Tibial nerve (tissue), 4 donors: ENCODE measurements at regions not wholly inside any gene's neighbourhood (a gene's known extent, or its start where the extent isn't known, plus 50 kb on each side); places are given as distances from the start of the nearest gene placed in this dataset.

Source experiments
- DNase-seq, 2 donors: peaks; one replicate each; pipeline ENCODE4 v3.0.0-alpha.2; 2019; ENCODE audit warnings: low spot score in 2 of 2
- H3K27ac ChIP-seq, 4 donors: fragments of 200-600 bp; sonication (generic) in 3 of 4; one replicate each; pipeline ENCODE4 v1.5.1; 2017 to 2019; ENCODE audit warnings: mild to moderate bottlenecking in 1 of 4
- H3K27me3 ChIP-seq, 2 donors: fragments of 200-600 bp; sonication (generic) in 1 of 2; one replicate each; pipeline versions ENCODE4 v1.5.1 to v1.6.0; 2017 to 2019
- H3K36me3 ChIP-seq, 3 donors: fragments of 200-600 bp; sonication (generic); one replicate each; pipeline ENCODE4 v1.5.1; 2018 to 2019
- H3K4me1 ChIP-seq, 4 donors: fragments of 200-600 bp; sonication (generic) in 3 of 4; one replicate each; pipeline ENCODE4 v1.5.1; 2017 to 2019
- H3K4me3 ChIP-seq, 4 donors: fragments of 200-600 bp; sonication (generic) in 3 of 4; one replicate each; pipeline ENCODE4 v1.5.1; 2017 to 2019; ENCODE audit warnings: mild to moderate bottlenecking in 1 of 4, moderate library complexity in 1 of 4
- H3K9me3 ChIP-seq, 4 donors: fragments of 200-600 bp; sonication (generic) in 3 of 4; one replicate each; pipeline ENCODE4 v1.5.1; 2017 to 2019
- EP300 ChIP-seq, 2 donors: sonication (generic); formaldehyde crosslinking; IDR thresholded peaks; one replicate each; pipeline ENCODE4 v1.6.1; 2017; ENCODE audit warnings: antibody characterized with exemption in 2 of 2, mild to moderate bottlenecking in 1 of 2
- POLR2A ChIP-seq, 2 donors: fragments of 450-650 bp; IDR thresholded peaks; one replicate each; pipeline ENCODE4 v1.6.1; 2017; ENCODE audit warnings: antibody characterized with exemption in 2 of 2, mild to moderate bottlenecking in 2 of 2, moderate library complexity in 2 of 2
- WGBS, 2 donors: methylation state at CpG; one replicate each; pipeline ENCODE4 v1.1.5; 2018; 5-methylcytosine and 5-hydroxymethylcytosine counted together
- TF ChIP-seq, protein P1 (sequence below), 5 experiments: fragments of 200-600 bp in 3 of 5; fragments of 450-650 bp in 2 of 5; sonication (generic) in 3 of 5; IDR thresholded peaks; one replicate each; pipeline ENCODE4 v1.5.1; 2016 to 2019; ENCODE audit warnings: antibody characterized with exemption in 5 of 5, mild to moderate bottlenecking in 3 of 5, moderate library complexity in 2 of 5

DNA sequence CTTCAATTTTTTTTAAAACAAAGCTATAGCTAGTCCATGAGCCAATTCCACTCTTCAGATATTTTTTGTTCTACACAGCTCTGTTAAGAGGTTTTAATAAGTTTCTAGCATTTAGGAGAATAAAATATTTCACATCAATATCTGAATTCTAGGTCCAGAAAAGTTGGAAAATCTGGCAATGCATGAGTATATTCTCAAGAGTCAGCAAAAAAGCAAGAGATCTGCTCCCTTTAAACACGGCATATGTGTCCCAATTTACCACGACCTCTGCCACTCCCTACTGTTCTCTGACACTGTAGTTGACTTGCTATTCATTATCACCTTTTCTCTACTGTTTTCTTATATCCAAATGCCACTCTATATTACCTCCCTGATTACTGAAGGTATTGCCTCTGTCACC is 145.1 kb upstream of the TGFBR2 start:
- H3K4me1 ChIP-seq, result peaks cover 0 to 22% (median 7%) of the 10 kb centered on the region in 4 donors
- no peak overlapping the region for H3K4me3 ChIP-seq
- 84 to 87% methylated on average over 2 of the region's 2 CpGs for WGBS, 2 donors
- H3K27me3 ChIP-seq, result no peaks in the 10 kb centered on the region
- DNase-seq, result no peak
- H3K9me3 ChIP-seq, result peaks cover 0 to 27% (median 2%) of the 10 kb centered on the region in 4 donors
- TF ChIP-seq EP300 (IDR thresholded peaks at IDR 0.05) (no peak), POLR2A (IDR thresholded peaks at IDR 0.05) (no peak)
- TF ChIP-seq, protein P1, sequence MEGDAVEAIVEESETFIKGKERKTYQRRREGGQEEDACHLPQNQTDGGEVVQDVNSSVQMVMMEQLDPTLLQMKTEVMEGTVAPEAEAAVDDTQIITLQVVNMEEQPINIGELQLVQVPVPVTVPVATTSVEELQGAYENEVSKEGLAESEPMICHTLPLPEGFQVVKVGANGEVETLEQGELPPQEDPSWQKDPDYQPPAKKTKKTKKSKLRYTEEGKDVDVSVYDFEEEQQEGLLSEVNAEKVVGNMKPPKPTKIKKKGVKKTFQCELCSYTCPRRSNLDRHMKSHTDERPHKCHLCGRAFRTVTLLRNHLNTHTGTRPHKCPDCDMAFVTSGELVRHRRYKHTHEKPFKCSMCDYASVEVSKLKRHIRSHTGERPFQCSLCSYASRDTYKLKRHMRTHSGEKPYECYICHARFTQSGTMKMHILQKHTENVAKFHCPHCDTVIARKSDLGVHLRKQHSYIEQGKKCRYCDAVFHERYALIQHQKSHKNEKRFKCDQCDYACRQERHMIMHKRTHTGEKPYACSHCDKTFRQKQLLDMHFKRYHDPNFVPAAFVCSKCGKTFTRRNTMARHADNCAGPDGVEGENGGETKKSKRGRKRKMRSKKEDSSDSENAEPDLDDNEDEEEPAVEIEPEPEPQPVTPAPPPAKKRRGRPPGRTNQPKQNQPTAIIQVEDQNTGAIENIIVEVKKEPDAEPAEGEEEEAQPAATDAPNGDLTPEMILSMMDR (IDR thresholded peaks at IDR 0.05), result no peak
- H3K27ac ChIP-seq, result no peak overlapping the region
- H3K36me3 ChIP-seq, result no peaks in the 10 kb centered on the region

DNA sequence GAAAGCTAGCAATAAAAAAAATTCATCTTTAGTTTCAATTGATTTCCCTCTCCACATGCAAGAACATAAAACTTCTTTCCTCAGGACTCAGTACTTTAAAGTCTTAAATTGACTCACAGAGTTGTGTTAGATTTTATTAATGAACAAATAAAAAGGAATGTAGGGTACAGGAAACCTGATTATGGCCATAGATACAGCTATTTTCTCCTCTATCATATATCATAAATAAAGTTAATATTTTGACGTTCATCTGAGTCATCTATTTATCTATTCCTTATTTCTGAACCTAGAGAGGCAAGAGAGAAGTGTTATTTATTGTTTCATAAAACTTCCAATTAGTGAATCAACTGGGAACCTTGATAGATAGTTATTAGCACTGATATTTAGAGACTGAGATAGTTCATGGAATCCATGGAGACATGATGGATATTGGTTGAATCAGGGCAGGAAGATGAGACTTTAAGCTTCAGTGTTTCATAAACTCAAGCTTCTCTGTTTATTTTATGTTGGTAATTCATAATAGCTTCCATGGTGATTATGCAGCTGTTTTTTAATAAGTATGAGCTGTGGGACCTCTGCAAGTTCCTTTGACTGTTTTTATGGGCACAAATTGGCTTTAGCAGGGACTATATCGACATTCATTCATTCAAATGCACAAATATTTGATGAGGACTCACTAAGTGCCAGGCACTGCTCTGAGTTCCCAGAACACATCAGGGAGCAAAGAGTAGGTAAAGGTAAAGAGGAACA is 143.5 kb upstream of the TGFBR2 start:
- no peak for DNase-seq
- H3K9me3 ChIP-seq, result peaks cover 0 to 27% (median 2%) of the 10 kb centered on the region in 4 donors
- H3K36me3 ChIP-seq, result no peaks in the 10 kb centered on the region
- H3K27me3 ChIP-seq, result no peaks in the 10 kb centered on the region
- no peak overlapping the region for H3K27ac ChIP-seq
- peaks cover 0 to 8% (median 0%) of the 10 kb centered on the region in 4 donors for H3K4me1 ChIP-seq
- 70 to 77% methylated on average over 2 of the region's 2 CpGs for WGBS, 2 donors
- TF ChIP-seq POLR2A (IDR thresholded peaks at IDR 0.05), result no peak
- TF ChIP-seq, protein P1 (IDR thresholded peaks at IDR 0.05), result no peak
- TF ChIP-seq EP300 (IDR thresholded peaks at IDR 0.05), result no peak
- no peak overlapping the region for H3K4me3 ChIP-seq

DNA sequence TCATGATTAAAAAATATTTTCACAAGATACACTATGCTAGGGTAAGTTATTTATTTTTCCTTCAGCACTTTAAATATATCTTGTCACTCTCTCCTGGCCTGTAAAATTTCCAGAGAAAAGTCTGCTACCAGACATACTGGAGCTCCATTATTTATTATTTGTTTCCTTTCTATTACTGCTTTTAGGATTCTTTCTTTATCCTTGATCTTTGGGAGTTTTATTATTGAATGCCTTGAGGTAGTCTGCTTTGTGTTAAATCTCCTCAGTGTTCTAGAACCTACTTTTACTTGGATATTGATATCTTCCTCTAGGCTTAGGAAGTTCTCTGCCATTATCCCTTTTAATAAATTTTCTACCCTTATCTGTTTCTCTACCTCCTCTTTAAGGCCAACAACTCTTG is 142.0 kb upstream of the TGFBR2 start:
- no peak overlapping the region for H3K27ac ChIP-seq
- no peaks in the 10 kb centered on the region for H3K4me1 ChIP-seq
- H3K36me3 ChIP-seq, result no peaks in the 10 kb centered on the region
- H3K4me3 ChIP-seq, result no peak overlapping the region
- no peaks in the 10 kb centered on the region for H3K27me3 ChIP-seq
- peaks cover 0 to 17% (median 2%) of the 10 kb centered on the region in 4 donors for H3K9me3 ChIP-seq
- DNase-seq, result no peak
- TF ChIP-seq, protein P1 (IDR thresholded peaks at IDR 0.05), result no peak
- TF ChIP-seq EP300 (IDR thresholded peaks at IDR 0.05) (no peak), POLR2A (IDR thresholded peaks at IDR 0.05) (no peak)

DNA sequence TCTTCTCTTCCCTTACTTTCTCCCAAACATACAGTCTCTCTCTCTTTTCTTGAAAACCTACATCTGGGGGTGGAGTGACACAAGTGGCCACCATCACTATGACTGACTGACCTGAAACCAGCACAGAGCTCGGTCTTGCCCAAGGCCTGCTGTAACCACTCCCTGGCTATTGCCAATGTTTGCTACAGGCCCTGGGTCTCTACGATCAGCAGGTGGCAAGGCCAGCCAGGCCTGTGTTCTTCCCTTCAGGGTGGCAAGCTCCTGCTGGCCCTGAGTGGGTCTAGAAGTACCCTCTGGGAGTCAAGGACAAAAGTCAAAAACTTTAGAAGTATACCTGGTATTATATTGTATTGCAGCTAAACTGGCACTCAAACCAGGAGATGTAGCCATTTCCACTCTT is 140.9 kb upstream of the TGFBR2 start:
- TF ChIP-seq EP300 (IDR thresholded peaks at IDR 0.05), result no peak
- TF ChIP-seq POLR2A (IDR thresholded peaks at IDR 0.05), result no peak
- TF ChIP-seq, protein P1 (IDR thresholded peaks at IDR 0.05), result no peak
- WGBS, 2 donors, result 97 to 100% methylated on average over 2 of the region's 2 CpGs

DNA sequence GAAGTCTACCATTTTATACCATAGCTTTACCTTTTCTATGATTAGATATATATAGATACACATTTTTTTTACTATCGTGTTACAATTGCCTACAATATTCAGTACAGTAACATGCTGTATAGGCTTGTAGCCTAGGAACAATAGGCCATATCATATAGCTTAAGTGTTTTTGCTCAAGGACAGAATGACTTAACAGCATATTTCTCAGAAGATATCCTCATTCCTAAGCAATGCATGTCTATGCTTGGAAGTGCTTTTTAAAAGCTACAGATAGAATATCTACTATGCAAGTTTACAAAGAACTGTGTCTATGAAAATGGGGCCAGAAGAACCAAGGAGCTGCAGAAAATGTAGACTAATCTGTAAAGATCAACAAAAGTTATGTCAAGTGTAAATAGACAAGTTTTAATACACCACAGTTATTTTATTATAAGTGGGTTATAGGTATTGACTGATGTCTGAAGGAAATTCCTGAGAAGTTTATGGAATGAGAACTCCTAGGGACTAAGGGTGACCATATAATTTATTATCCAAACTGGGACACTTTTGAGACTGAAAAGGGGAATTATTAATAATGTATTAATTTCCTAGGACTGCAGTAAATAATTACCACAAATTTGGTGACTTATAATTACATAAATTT is 138.7 kb upstream of the TGFBR2 start:
- H3K4me3 ChIP-seq, result no peak overlapping the region
- H3K27ac ChIP-seq, result no peak overlapping the region
- no peaks in the 10 kb centered on the region for H3K36me3 ChIP-seq
- H3K4me1 ChIP-seq, result peaks cover 0 to 23% (median 4%) of the 10 kb centered on the region in 4 donors
- H3K9me3 ChIP-seq, result peaks cover 0 to 10% (median 2%) of the 10 kb centered on the region in 4 donors
- WGBS, 2 donors, result 64 to 72% methylated on average over 1 of the region's 1 CpG
- TF ChIP-seq, protein P1 (IDR thresholded peaks at IDR 0.05), result no peak
- TF ChIP-seq EP300 (IDR thresholded peaks at IDR 0.05) (no peak), POLR2A (IDR thresholded peaks at IDR 0.05) (no peak)
- no peak for DNase-seq
- no peaks in the 10 kb centered on the region for H3K27me3 ChIP-seq

More for the DNA sequence above, 140.9 kb upstream of the TGFBR2 start:
- Histone ChIP-seq H3K4me3 (no peak overlapping the region), H3K27ac (no peak overlapping the region), H3K36me3 (no peaks in the 10 kb centered on the region), H3K9me3 (peaks cover 0 to 10% (median 2%) of the 10 kb centered on the region in 4 donors), H3K27me3 (no peaks in the 10 kb centered on the region), H3K4me1 (peaks cover 0 to under 1% (median 0%) of the 10 kb centered on the region in 4 donors)
- DNase-seq, result no peak
